HK-2 (cell line): ENCODE measurements at regions not wholly inside any gene's neighbourhood (a gene's known extent, or its start where the extent isn't known, plus 50 kb on each side); places are given as distances from the start of the nearest gene placed in this dataset.
A peak's percentile ranks its signal among the peaks of the same experiment; 100 is the strongest.
"Not testable (repeated sequence)": the region's sequence is repeated elsewhere in the genome, so short reads cannot be mapped to it uniquely, and the experiment has no call there.

Experiments
- DNase-seq: peaks from one replicate; pipeline ENCODE4 v3.0.0-alpha.2; 2018; ENCODE audit not compliant: unreplicated experiment

DNA sequence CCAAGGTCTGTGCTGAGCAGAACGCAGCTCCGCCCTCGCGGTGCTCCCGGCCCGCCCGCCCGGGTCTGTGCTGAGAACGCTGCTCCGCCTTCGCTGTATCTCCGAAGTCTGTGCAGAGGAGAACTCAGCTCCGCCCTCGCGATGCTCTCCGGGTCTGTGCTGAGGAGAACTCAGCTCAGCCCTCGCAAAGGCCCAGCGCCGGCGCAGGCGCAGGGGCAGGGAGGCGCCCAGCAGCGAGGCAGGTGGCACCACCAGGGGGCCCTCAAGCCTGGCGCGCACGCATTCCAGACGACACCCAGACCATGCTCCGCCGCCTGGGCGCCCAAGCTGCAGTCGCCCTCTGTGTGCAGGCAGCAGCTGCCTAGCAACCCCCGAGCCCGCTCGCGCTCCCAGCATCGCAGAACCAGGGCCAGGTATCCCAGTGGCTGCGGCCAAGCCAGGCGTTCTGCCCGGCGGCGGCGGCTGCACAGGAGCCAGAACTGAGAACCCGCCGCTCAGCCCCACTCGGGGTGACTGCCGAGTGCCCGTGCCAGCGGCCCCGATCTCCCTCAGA lies 672.1 kb upstream of the DEFB115 start:
- DNase-seq = peak; percentile 86

DNA sequence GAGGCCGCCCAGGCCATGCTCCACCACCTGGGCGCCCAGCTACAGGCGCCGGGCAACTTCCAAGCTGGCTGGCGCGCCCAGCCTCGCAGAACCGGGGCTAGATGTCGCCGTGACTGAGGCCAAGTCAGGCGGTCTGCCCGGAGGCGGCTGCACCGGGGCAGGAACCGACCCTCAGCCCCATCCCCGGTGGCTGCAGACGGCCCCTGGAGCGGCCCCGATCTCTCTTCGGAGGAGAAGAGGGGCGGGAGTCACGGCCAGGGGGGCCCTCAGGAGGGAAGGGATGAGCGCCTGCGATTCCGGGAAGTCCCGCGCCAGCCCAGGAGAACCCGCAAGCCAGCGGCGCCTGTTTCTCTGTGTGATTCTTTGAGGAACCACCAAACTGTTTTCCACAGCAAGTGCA lies 671.3 kb upstream of the DEFB115 start:
- DNase-seq = peak; percentile 1

DNA sequence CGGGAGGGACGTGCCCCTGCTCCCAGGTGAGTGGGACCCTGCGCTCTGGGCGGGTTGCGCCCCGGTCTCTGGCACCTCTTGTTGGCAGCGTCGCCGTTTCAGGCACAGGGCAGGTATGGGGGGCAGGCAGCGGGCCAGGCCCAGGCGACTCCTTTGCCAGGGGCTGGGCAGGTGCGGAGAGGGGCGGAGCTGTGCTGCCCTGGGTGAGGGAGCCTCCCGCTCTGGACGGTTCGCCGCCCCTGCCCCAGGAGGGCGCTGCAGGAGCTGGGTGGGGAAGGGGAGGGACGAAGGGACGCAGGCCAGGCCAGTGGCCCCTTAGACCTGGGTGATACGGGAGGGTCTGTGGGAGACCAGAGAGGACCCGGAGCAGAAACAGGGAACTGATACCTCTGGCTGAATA lies 663.9 kb upstream of the DEFB115 start:
- DNase-seq = no peak

DNA sequence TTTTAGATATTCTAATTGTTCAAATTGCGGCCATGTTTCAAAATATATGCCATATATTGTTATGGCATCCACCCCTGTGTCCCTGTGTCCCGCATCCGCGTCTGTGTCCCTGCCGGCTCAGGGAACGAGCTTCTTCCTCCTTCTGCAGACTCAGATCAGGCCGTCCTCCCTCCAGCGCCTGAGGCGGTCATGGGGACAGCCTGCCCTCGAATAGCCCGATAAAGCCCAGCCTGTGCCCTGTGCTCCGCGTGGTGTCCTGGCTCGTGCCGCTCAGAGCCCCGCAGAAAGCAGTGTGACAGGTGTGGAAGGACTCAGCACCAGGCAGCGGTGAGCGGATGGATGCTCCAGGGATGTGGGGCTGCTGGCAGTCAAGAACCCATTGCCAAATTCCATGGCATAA lies 663.4 kb upstream of the DEFB115 start:
- DNase-seq = no peak

DNA sequence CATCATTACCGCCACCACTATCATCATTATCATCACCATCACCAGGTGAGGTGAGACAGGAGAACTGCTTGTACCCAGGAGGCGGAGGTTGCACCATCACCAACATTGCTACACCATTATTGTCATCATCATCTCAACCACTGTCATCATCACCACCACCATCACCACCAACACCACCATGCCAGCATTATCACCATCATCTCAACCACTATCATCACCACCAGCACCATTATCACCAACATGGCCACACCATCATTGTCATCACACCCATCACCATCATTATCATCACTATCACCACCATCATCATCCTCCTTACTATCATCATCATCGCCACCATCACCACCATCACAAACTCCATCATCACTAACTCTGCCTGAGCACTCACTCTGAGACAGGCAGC lies 661.8 kb upstream of the DEFB115 start:
- no peak for DNase-seq

DNA sequence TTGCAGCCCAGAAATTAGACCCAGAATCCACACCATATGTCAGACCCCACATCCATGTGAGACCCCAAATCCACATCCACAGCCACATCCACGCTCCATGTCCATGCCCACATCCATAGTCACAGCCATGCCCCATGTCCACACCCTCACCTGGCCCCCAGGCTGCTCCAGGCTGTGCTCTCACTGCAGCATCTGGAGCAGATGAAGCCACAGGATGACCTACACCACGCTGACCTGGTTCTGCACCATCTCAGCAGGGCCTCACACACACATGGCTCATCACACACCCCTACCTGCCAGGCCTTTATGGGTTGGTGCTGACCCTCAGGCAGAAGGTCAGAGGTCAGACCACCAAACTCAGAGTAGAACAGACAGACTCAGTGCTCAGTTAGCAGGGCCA lies 660.0 kb upstream of the DEFB115 start:
- DNase-seq = not testable (repeated sequence)

DNA sequence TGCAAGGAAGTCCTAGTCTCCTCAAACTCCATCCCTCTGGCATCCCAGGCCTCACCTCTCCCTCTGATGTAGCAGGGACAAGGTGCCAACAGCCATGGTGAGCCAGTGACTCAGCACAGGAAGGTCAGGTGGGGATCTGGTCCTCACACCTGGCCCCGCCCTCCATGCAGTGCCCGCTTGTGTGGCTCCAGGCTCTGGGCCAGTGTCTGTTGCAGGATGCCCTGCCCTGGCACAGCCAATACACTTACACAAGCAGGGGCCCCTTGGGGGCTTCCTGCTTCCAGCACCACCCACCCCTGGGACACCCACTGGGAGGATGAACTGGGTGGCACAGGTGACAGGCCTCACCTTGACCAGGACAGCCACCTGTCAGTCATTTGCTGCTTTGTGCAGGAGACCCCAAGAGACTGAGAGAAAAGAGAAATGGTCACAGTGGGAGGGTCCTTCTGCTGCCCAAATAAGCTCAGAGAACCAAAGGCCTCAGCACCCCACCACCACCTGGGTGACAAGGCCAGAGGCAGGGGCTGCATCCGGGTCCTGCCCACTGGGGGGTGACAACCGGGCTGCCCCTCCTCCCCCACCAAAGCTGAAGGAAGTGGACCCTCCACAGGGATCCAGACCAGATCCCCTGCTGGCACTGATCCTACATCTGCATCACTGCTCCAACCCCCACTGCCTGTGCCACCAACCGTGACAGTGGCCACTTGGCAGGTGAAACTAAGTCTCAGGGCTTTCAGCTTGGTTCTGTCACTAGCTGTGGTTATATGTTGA lies 658.8 kb upstream of the DEFB115 start:
- no peak for DNase-seq

DNA sequence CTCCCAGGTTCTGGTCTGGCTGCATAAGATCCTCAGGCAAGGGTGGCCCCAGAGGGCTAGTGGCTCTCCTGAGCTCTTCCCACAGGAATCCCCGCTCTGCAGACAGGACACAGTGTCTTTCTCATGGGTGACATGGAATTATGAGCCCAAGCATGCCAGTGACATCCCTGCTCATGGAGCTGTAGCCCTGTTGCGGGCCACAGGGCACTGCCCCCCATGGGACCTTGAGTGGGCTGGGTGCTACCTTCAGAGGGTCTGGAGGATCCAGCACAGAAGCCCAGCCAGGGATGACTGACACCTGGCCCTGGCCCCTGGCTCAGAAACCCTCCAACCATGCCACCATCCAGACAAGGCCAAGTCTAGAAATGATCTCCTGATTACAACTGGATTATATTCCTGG lies 657.5 kb upstream of the DEFB115 start:
- no peak for DNase-seq

DNA sequence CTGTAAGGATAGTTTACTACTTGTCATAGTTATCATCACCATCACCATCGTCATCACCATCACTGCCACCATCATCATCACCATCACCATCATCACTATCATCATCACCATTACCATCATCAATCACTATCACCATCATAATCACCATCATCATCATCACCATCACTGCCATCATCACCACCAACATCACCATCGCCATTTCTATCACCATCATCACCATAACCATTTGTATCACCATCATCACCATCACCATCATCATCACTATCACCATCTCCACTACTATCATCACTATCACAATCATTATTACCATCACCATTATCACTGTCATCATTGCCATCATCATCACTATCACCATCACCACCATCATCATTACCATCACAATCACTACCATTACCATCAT lies 655.5 kb upstream of the DEFB115 start:
- no peak for DNase-seq

DNA sequence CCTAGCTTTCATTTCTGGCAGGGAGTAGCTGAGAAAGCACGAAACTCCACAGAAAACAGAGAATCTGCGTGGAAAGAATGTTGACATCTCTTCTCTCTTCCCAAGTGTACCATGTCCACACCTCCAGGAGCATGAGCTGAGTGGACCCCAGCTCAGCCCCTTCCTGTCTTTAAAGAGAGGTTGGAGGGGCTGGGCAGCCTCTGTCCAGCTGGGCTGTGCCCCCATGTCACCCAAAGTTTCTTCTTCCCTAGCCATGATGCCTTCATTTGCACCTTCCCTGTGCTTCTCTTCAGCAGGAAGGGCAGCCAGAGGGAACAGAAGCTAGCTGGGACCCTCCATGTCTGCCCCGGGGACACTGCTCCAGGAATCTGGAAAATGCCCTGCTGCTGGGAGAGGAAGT lies 655.0 kb upstream of the DEFB115 start:
- no peak for DNase-seq

DNA sequence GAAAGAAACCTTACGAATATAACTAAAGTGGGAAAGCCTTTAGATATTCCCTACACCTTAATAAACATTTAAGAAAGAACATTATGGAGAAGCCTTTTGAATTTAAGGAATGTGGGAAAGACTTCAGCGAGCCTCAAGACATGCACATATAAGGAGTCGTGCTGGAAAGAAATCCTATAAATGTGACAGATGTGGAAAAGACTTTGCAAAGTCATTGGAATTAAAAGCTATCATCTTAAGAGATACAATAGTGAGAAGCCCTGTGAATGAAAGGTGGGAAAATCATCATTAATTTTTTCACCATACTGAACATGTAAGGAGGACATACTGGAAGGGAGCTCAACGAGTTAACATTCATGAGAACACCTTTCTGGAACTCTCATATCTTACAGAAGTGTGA lies 650.5 kb upstream of the DEFB115 start:
- no peak for DNase-seq

DNA sequence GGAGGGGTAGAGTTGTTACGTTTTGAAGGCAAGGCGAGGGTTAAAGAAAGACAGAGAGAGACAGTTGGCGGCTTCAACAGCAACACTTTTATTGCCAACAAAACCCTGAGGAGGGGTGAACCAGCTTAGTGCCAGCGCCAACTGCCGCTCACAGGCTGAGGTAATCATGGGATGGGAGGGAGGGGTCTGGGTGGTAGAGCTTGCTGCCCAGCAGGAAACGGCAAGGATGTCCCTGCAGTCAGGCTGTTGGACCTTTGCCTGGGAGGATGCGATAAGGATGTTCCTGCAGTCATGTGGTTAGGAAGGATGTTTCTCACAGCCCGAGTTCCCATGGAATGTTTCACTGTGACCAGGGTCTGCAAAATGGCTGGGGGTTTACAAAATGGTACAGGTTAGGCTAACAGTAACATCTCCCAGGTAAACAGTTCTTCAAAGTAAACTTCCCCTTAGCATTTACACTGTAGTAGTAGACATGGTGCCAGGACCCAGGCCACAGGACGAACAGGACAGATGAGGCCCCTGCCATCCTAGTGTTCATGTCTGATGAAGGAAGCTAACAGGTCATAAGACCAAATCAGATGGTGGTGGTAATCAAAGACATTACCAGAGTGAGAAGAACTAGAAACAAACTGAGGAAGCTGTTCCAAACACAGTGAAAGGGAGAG lies 647.3 kb upstream of the DEFB115 start:
- no peak for DNase-seq

DNA sequence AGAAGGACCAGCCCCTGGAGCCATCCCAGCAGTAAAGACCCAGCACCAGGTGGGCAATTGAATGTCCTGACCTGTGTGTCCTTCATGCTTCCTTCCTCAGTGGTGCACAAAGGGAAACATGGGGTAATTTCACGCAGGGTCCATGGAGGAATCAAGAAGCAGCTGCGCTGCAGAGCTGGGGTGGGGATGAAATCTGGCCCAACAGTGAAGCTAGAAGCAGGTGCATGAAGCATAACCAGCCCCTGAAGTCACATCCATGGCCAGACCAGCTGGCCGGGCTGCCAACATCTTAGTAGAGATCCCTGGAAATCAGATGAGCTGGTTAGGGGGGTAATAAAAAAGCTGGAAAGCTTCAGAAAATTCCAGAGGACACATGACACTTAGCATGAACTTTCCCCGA lies 646.7 kb upstream of the DEFB115 start:
- no peak for DNase-seq

DNA sequence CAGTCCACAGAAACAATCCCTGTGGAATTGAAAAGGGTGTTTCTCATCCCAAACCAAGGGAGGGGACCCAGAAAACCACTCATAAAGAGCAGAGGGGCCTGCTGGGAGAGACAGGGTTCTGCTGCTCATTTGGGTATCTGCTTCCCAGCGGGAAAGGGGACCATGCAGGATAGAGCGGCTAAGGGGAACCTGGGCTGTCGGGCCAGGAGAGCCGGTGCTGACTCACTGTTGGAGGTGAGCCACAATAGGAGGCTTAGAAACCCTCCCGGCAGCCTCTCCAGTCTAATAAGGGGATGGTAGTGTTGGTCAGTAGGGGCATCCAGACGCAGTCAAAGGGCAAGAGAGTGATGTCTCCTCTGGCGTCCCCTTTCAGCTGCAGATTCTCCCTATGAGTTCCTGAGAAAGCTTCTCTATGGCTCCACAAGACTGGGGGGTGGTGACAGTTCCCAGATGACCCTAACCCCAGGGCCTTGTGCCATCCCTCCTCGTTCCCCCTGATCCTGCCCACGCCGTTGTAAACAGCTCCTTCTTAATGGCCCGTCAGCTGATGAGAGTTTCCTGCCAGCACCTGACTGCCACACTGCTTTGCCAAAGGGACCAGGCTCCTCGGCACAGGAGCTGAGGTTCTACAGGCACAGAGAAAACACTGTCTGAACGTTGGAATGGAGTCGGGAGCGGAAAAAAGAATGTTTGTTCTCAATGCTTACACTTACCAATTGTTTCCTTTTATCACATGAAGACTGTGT lies 646.1 kb upstream of the DEFB115 start:
- DNase-seq = no peak

DNA sequence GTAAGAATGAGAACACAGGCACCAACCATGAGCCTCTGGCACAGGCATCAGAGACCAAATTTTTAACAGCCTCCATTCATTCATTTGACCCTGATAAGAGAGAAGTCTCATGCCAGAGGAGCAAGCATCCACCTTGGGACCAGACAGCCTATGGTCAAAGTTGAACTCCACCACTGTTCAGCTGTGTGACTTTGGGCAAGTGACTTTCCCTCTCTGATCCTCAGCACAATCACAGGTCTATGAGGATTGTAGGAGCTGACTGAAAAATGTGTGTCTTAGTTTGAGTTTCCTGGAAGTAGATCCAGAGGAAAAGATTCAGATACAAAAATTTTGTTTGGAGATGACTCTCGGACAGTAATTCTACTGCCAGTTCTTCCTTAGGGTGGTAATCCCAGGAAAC lies 645.1 kb upstream of the DEFB115 start:
- DNase-seq = no peak

DNA sequence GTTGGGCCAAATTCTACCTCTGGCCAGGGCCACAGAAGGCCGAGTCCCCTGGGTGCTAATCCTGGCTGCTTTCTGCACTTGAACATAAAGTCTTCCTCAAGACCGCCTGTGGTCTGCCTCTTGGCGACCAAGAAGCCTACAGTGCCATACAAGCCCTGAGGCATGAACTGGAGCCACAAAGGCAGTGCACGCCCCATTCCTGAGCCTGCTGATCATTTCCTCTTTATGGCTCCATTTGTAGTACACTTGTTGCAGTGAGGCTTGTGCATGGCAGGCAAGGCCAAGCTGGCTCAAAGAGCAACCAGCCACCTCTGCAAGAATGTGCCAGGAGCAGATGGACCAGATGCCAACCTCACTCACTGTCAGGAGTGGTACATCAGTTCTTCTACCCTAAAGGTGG lies 636.1 kb upstream of the DEFB115 start:
- not testable (repeated sequence) for DNase-seq

DNA sequence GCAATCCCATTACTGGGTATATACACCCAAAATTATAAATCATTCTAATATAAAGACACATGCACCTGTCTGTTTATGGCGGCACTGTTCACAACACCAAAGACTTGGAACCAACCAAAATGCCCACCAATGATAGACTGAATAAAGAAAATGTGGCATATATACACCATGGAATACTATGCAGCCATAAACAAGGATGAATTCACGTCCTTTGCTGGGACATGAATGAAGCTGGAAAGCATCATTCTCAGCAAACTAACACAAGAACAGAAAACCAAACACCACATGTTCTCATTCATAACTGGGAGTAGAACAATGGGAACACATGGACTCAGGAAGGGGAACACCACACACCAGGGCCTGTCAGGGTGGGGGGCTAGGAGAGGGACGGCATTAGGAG lies 633.2 kb upstream of the DEFB115 start:
- DNase-seq = not testable (repeated sequence)

DNA sequence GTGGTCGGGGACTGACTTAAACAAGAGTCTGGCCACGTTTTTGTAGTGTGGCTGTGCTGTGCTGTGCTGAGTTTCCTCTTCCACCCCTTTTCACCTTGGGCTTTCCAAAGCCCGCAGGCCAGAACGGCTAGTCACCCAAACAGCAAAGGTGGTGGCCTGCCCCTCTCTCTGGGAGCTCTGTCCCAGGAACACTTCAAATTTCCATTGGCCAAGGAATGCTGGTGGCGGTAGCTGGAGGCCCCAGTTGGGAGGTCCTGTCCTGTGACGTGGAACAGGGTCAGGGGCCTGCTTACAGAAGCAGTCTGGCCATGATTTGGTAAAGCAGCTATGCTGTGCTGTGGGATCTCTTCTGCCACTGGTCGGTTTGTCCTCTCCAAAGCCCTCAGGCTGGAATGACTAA lies 628.1 kb upstream of the DEFB115 start:
- DNase-seq = not testable (repeated sequence)

DNA sequence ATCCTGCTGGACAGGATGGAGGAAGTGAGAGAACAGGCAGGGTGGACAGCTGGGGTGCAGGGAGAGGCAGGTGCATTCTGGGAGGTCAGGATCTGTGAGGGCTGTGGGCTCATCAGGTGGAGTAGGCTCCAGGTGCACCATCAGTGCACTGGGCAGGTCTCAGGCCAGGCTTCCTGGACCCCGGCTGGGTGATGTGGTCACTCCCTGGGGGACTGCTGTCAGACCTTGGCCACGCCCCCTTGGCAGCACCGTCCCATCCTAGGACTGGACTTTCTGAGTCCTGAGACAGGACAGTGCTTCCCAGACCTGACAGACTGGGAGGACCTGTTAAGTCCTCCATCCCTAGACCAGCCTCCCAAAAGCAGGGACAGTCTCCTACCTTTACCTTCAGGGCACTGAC lies 626.7 kb upstream of the DEFB115 start:
- DNase-seq = no peak

DNA sequence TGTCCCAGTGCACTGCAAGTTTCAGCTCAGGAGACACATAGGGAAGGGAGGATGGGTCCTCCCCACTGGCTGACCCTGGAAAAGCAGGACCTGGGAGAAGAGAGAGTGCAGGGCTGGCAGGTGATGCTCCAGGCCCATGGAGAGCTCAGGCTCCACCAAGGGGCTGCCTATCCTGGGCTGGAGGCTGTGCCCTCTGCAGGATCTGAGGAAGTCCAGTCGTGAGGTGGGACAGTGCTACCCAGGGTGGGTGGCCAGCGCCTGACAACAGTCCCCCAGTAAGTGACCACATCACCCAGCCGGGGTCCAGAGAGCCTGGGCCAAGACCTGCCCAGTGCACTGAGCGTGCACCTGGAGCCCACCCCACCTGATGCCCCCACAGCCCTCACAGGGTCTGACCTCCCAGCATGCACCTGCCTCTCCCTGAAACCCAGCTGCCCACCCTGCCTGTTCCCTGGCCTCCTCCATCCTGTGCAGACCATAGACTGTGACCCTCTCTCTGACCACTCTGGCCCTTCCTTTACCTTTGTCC lies 626.1 kb upstream of the DEFB115 start:
- not testable (repeated sequence) for DNase-seq

DNA sequence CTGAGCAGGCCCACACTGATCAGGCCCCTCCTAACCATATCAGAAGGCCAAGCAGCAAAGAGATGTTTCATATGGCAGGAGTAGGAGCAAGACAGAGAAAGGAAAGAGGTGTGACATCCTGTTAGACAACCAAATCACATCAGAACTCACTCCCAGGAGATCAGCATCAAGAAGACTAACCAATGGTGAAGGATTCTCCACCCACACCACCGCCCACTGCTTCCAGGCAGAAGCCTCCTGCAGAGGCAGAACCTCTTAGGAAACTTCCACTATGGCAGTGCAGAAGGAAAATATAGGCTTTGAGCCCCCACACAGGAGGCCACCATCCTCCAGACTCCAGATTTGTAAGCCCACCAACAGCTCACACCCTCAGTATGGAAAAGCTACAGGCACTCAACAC lies 624.7 kb upstream of the DEFB115 start:
- DNase-seq = not testable (repeated sequence)

DNA sequence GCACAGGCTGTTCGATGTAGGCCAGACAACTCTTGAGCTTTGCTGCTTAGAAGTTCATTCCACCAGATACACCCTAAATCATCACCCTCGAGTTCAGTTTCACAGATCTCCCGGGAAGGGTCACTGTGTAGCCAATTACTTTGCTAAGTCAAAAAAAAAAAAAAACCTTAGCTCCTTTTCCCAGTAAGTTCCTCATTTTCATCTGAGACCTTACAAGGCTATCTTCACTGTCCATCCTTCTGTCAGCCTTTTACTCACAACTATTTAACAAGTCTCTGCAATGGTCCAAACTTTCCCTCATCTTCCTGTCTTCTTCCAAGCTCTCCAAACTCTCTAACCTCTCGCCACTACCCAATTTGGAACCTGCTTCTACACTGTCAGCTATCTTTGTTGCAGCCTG lies 615.9 kb upstream of the DEFB115 start:
- not testable (repeated sequence) for DNase-seq
